Stomach (tissue), 8 donors: ENCODE measurements at regions not wholly inside any gene's neighbourhood (a gene's known extent, or its start where the extent isn't known, plus 50 kb on each side); places are given as distances from the start of the nearest gene placed in this dataset.

ENCODE experiments used
- DNase-seq, 2 donors: peaks; one replicate each; pipeline versions ENCODE4 v3.0.0 to v3.0.0-alpha.2; 2013 to 2019
- H3K27ac ChIP-seq, 5 donors: fragments of 200-600 bp in 4 of 5; sonication (generic) in 4 of 5; one replicate each; pipeline ENCODE4 v1.5.1; 2013 to 2019; ENCODE audit warnings: mild to moderate bottlenecking in 1 of 5, moderate library complexity in 1 of 5
- H3K27me3 ChIP-seq, 3 donors: fragments of 200-600 bp; sonication (generic); one replicate each; pipeline ENCODE4 v1.5.1; 2017 to 2019; ENCODE audit warnings: mixed run types in 1 of 3
- H3K36me3 ChIP-seq, 4 donors: fragments of 200-600 bp; sonication (generic); 1 replicate in 3 of 4; 2 replicates in 1 of 4; pipeline ENCODE4 v1.5.1; 2016 to 2019
- H3K4me1 ChIP-seq, 4 donors: fragments of 200-600 bp; sonication (generic); one replicate each; pipeline ENCODE4 v1.5.1; 2016 to 2019
- H3K4me3 ChIP-seq, 4 donors: fragments of 200-600 bp; sonication (generic) in 3 of 4; one replicate each; pipeline ENCODE4 v1.5.1; 2016 to 2019; ENCODE audit warnings: mild to moderate bottlenecking in 1 of 4
- H3K9me3 ChIP-seq, 4 donors: fragments of 200-600 bp; sonication (generic); one replicate each; pipeline ENCODE4 v1.5.1; 2016 to 2019
- CTCF ChIP-seq, 7 experiments: fragments of 450-650 bp in 4 of 7; fragments of 200-600 bp in 3 of 7; sonication (generic) in 3 of 7; IDR thresholded peaks; one replicate each; pipeline ENCODE4 v1.5.1; 2016 to 2019; ENCODE audit warnings: antibody characterized with exemption in 7 of 7, control low read depth in 2 of 7, mild to moderate bottlenecking in 1 of 7
- EP300 ChIP-seq: sonication (generic); formaldehyde crosslinking; IDR thresholded peaks from one replicate; pipeline ENCODE4 v1.6.1; 2017; ENCODE audit warnings: antibody characterized with exemption
- POLR2A ChIP-seq, 4 donors: fragments of 450-650 bp; IDR thresholded peaks; one replicate each; pipeline ENCODE4 v1.6.1; 2016; ENCODE audit warnings: antibody characterized with exemption in 4 of 4, control low read depth in 2 of 4, mild to moderate bottlenecking in 1 of 4, moderate library complexity in 1 of 4
- POLR2AphosphoS5 ChIP-seq, 3 donors: sonication (generic); formaldehyde crosslinking; IDR thresholded peaks; one replicate each; pipeline ENCODE4 v1.6.1; 2016; ENCODE audit warnings: antibody characterized with exemption in 3 of 3
- WGBS, 5 donors: extraction: QIAGEN DNeasy Blood & Tissue Kit in 3 of 5; methylation state at CpG; one replicate each; pipeline versions ENCODE4 v1.1.5 to v1.1.7; 2013 to 2018; 5-methylcytosine and 5-hydroxymethylcytosine counted together
- intact Hi-C: fragments of 100-400 bp; cut with DNase I; formaldehyde crosslinking; loops from one replicate; pipeline ENCODE4 v1.15.1; 2023; ENCODE audit warnings: low total_unique reads
- donor health status: healthy with polysubstance abuse.
- donor health status: Bipolar disorder and iron deficiency.
- donor health status: healthy.

- DNase-seq: no peak
- no peak overlapping the region for H3K4me3 ChIP-seq
- intact Hi-C loops: no loop called here
- H3K4me1 ChIP-seq: no peaks in the 10 kb centered on the region
- TF ChIP-seq EP300 (no peak), POLR2A (IDR thresholded peaks at IDR 0.05) (no peak), POLR2AphosphoS5 (IDR thresholded peaks at IDR 0.05) (no peak), CTCF (IDR thresholded peaks at IDR 0.05) (no peak)
- no peaks in the 10 kb centered on the region for H3K27me3 ChIP-seq
- H3K9me3 ChIP-seq: no peaks in the 10 kb centered on the region
- no peaks in the 10 kb centered on the region for H3K36me3 ChIP-seq
- no peak overlapping the region for H3K27ac ChIP-seq
Observed at GRCh38 chr12:64955746-64956145, 131.3 kb downstream of the TBC1D30 start.

- intact Hi-C loops: no loop called here
- no peaks in the 10 kb centered on the region for H3K36me3 ChIP-seq
- H3K4me1 ChIP-seq: no peaks in the 10 kb centered on the region
- no peaks in the 10 kb centered on the region for H3K9me3 ChIP-seq
- no peak overlapping the region for H3K4me3 ChIP-seq
- H3K27me3 ChIP-seq: peaks cover 0 to 13% (median 0%) of the 10 kb centered on the region in 3 donors
- 65 to 91% (median 76%) methylated on average over 1 to 2 of the region's 2 CpGs for WGBS, 5 donors
- DNase-seq: no peak
- TF ChIP-seq POLR2AphosphoS5 (IDR thresholded peaks at IDR 0.05) (no peak), CTCF (IDR thresholded peaks at IDR 0.05) (no peak), POLR2A (IDR thresholded peaks at IDR 0.05) (no peak), EP300 (no peak)
- no peak overlapping the region for H3K27ac ChIP-seq
Observed at GRCh38 chr12:64965920-64966319, 141.5 kb downstream of the TBC1D30 start.

GRCh38 chr12:64968989-64969819 is 144.8 kb downstream of the TBC1D30 start:
- TF ChIP-seq POLR2AphosphoS5 (IDR thresholded peaks at IDR 0.05) (no peak), EP300 (no peak), POLR2A (IDR thresholded peaks at IDR 0.05) (no peak), CTCF (IDR thresholded peaks at IDR 0.05) (no peak)
- Histone ChIP-seq H3K4me1 (no peaks in the 10 kb centered on the region), H3K9me3 (no peaks in the 10 kb centered on the region), H3K4me3 (no peak overlapping the region), H3K27me3 (peaks cover 0 to 13% (median 0%) of the 10 kb centered on the region in 3 donors), H3K27ac (no peak overlapping the region), H3K36me3 (no peaks in the 10 kb centered on the region)
- intact Hi-C loops: no loop called here
- DNase-seq: no peak

GRCh38 chr12:64976131-64976530 is 145.0 kb downstream of the WIF1 start:
- intact Hi-C loops: no loop called here
- Histone ChIP-seq H3K27ac (no peak overlapping the region), H3K9me3 (peaks cover 0 to 13% (median 6%) of the 10 kb centered on the region in 4 donors), H3K4me1 (no peaks in the 10 kb centered on the region), H3K36me3 (no peaks in the 10 kb centered on the region), H3K27me3 (no peaks in the 10 kb centered on the region), H3K4me3 (no peak overlapping the region)
- no peak for DNase-seq
- TF ChIP-seq CTCF (IDR thresholded peaks at IDR 0.05): no peak
- TF ChIP-seq POLR2AphosphoS5 (IDR thresholded peaks at IDR 0.05): no peak
- TF ChIP-seq POLR2A (IDR thresholded peaks at IDR 0.05): no peak
- no peak for TF ChIP-seq EP300
